HG03095 (cell line): ENCODE measurements at regions not wholly inside any gene's neighbourhood (a gene's known extent, or its start where the extent isn't known, plus 50 kb on each side); places are given as distances from the start of the nearest gene placed in this dataset.
"Not testable (repeated sequence)": the region's sequence is repeated elsewhere in the genome, so short reads cannot be mapped to it uniquely, and the experiment has no call there.

Experiments
- ATAC-seq: cut with Tn5 transposase; IDR thresholded peaks from one replicate; pipeline ENCODE4 v1.9.1; 2021; ENCODE audit warnings: moderate library complexity; ENCODE audit not compliant: unreplicated experiment

DNA sequence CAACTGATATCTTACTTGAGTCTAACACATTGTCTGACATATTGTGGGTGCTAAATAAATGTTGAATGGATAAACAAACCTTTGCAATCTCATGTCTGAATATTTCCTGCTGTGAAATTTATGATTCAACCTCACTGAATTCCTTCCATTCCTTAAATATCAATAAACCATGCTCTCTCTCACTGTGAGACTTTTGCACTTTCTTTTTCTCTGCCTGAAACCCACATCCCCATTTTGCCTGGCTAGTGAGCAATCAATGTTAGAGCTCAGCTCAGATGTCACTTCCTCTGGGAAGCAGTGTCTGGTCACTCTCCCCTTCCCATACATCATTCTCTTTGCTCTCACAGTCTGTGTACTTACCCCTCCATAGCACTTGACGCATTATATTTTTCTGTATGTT is 383.7 kb upstream of the TRPC7 start:
- ATAC-seq, result no peak

DNA sequence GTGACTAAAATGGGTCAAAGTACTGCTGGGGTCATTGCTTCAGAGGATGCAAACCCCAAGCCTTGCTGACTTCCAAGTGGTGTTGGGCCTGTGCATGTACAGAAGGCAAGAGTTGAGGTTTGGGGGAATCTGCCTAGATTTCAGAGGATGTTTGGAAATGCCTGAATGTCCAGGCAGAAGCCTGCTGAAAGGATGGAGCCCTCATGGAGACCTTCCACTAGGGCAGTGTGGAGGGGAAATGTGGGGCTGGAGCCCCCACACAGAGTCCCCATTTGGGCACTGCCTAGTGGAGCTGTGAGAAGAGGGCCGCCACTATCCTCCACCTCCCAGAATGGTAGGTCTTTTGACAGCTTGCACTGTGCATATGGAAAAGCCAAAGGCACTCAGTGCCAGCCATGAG is 377.7 kb upstream of the TRPC7 start:
- ATAC-seq, result no peak

- ATAC-seq, result no peak
These were observed 374.9 kb upstream of the TRPC7 start for GRCh38 chr5:136740228-136740627.

DNA sequence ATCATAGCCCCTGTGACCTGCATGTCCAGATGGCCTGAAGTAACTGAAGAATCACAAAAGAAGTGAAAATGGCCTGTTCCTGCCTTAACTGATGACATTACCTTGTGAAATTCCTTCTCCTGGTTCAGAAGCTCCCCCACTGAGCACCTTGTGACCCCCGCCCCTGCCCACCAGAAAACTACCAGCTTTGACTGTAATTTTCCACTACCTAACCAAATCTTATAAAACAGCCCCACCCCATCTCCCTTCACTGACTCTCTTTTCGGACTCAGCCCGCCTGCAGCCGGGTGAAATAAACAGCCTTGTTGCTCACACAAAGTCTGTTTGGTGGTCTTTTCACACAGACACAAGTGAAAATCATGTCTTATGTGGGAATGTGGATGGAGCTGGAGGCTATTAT is 373.9 kb upstream of the TRPC7 start:
- not testable (repeated sequence) for ATAC-seq

DNA sequence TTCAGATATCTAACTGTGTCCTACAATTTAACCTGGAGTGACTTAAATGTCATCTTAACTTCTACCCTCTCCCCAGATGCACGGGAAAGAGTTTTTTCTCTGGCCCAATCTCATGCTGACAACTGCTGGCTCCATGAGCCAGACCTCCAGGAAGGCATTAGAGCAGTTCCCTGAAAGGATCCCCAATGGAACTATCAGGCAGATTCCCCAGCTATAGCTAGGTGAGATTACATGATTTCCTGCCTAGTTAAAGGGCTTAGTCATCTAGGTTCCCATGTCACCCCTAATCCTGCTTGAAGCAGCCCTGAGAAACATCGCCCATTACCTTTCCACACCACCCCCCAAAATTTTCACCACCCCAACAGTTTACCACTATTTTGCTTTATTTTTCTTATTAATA is 373.5 kb upstream of the TRPC7 start:
- no peak for ATAC-seq

- no peak for ATAC-seq
These were observed 370.7 kb upstream of the TRPC7 start for GRCh38 chr5:136736021-136736420.

GRCh38 chr5:136735611-136736010 is 370.3 kb upstream of the TRPC7 start:
- ATAC-seq, result not testable (repeated sequence)

GRCh38 chr5:136734628-136735027 is 369.3 kb upstream of the TRPC7 start:
- ATAC-seq, result no peak

DNA sequence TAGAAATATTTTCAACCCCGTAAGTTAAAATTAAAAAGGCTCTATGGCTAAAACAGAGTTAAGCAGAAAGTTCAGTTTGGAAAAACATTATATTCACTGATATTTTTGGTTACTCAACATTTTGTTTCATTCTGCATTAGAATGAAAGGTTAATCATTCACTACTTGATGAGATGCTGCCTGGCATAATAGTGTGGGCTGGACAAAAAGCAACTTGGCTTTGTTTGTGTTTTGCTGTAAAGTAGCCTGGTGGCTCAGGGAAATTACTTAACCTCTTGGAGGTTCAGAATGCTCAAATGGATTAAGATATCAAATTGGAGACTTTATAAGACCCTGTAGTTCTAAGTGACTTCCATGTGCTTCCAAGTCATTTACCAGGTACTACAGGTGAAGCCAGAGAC is 367.4 kb upstream of the TRPC7 start:
- no peak for ATAC-seq

- no peak for ATAC-seq
These were observed 366.0 kb upstream of the TRPC7 start for GRCh38 chr5:136731241-136731900.

- ATAC-seq, result no peak
These were observed 365.1 kb upstream of the TRPC7 start for GRCh38 chr5:136730426-136730825.

DNA sequence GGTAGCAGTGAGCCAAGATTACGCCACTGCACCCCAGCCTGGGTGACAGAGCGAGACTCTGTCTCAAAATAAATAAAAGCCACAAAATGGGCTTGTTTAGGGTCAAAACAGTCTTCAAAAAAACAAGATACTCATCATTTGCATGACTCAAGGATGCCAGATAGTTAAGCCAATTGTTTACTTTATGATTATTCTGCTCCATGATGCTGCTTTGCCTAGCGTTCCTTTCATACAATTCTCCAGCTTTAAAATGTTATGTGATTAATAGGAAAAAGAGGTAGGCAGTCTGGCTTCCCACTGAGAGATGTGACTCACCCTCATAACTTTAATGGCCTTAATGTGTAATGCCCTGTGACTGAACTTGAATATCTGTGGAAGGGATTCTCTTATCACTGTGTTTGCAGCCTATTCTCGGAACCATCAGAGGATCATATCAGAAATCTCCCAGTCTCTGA is 364.6 kb upstream of the TRPC7 start:
- no peak for ATAC-seq

- ATAC-seq, result no peak
These were observed 361.2 kb upstream of the TRPC7 start for GRCh38 chr5:136726506-136726905.

DNA sequence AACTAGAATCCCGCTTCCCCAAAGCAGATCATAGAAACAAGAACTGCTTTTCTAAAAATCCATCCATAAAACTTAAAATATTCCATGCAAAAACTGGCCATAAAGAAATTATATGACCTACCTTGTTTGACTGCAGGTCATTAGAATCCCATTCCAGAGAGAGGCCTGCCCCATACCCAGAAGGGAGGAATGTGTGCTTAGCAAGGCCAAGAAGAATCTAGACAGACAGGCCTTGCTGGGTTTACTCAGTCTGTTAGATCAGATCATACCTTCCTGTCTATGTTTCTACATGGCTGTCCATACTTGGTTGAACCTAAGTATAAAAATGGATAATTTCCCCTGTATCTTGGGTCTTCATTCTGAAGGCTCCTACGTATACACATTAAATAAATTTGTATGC is 358.8 kb upstream of the TRPC7 start:
- no peak for ATAC-seq

DNA sequence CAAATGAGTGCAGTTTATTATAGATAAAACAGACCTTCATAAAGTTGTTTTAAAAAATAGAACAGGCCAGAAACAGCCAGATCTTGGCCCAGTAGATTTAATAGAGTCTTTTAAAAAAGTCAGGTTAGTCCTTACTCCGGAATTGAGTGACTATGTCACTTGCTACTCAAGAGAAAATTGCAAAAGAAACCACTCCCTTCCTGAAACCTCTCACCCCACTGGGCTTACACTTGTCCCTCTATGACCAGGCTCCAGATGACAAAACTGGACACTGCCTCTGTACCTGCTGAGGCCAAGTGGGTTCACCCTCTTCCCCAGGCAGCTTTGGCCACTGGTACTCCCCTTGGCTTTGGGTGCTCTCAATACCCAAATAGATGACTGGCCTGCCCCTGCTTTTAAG is 357.2 kb upstream of the TRPC7 start:
- no peak for ATAC-seq

DNA sequence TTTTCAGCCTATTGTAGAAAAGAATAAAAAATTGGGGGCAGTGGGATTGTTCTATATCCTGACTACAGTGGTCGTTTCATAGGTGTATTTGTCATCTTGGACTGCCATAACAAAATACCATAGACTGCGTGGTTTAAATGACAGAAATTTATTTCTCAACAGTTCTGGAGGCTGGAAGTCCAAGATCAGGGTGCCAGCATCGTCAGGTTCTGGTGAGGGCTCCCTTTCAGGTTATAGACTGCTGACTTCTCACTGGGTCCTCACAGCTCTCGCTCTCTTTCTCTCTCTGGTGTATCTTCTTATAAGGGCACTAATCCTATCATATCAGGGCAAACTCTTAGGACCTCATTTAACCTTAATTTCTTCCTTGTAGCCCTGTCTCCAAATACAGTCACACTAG is 356.7 kb upstream of the TRPC7 start:
- ATAC-seq, result no peak

DNA sequence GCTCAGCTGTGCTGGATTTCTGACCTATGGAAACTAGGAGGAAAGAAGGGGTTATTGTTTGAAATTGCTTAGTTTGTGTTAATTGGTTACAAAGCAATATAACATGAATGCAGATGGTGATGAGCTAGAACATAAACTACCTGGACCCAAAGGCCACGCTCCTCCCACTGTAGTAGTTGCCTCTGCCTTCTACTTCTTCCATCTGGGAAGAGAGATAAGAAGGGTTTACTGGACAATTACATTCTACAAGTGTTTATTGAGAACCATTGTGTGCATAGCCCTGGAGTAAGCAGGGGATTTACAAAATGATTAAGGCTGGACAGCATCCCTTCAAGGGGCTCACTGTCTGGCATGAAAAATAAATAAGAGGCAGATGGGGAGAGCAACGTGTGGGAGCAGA is 355.3 kb upstream of the TRPC7 start:
- no peak for ATAC-seq

- ATAC-seq, result no peak
These were observed 352.6 kb upstream of the TRPC7 start for GRCh38 chr5:136717917-136718316.

- ATAC-seq, result no peak
These were observed 348.9 kb upstream of the TRPC7 start for GRCh38 chr5:136714286-136714685.

DNA sequence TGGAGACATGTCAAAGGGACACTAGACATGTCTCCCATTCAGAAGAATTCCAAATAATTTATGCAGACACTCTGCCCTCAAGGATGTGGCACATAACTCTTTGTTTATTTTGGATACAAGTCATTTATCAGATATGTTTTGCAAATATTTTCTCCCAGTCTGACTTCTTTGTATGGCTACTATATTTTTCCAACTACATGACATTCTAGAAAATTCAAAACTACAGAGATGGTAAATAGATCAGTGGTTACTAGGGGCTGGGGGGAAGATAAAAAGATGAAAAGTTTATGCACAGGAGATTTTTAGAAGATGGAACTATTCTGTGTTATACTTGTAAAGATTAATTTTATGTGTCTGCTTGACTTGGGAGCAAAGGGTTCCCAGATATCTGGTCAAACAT is 347.3 kb upstream of the TRPC7 start:
- ATAC-seq, result no peak

DNA sequence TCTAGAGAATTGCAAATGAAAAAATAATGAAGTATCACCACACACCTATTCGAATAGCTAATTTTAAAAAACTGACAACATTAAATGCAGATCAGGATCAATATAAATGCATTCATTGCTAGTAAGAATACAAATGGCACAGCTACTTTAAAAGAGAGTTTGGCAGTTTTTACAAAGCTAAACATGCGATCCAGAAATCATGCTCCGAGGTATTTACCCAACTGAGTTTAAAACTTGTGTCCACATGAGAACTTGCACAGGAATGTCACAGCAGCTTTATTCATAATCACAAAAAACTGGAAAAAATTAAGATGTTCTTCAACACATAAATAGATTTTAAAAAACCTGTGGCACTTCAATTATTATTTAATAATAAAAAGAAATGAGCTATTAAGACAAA is 345.5 kb upstream of the TRPC7 start:
- no peak for ATAC-seq

DNA sequence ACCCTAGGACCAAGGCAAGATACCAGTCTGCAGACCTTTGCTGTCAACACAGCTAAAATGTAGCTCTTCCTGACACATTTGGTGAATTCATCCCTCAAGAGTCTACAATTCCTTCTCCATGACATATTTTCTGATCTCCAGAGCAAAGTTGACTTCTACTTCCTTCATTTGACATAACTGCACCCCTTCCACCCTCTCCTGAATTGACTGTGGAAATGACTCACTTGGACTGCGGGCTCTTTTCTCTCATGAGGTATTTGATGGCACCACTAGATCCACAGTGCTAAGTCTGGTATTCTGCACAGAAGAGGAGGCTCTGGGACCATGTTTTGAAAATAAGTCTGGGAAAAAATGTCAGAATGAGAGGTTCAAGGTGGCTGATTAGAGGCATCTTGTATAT is 338.4 kb upstream of the TRPC7 start:
- no peak for ATAC-seq

DNA sequence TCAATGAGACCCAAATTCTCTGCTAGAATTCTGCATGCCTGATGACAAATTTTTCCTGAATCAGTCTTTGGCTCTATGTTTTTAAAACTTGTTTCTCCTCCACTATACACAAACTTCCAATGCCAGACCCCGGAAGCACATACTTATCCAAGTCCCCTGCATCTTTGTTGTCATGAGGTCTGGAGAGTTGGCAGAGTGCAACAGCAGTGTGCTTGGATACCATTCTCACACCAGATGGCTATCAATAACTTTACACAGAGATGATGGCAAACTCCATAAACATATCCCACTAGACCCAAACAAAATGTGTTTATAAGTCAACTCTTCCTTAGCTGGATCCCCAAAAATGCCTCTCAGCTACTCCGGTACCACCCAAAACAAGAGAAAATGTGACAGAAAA is 337.7 kb upstream of the TRPC7 start:
- no peak for ATAC-seq
